BE2C (cell line): ENCODE measurements at regions not wholly inside any gene's neighbourhood (a gene's known extent, or its start where the extent isn't known, plus 50 kb on each side); places are given as distances from the start of the nearest gene placed in this dataset.

Experiments
- DNase-seq: peaks from one replicate; pipeline ENCODE4 v3.0.0-alpha.2; 2020
- H3K27me3 ChIP-seq: fragments of 250-450 bp; sonication (Bioruptor Pico); 2 replicates; pipeline ENCODE4 v1.5.1; 2020; ENCODE audit warnings: mild to moderate bottlenecking
- H3K36me3 ChIP-seq: fragments of 250-450 bp; sonication (Bioruptor Pico); 2 replicates; pipeline ENCODE4 v1.5.1; 2020; ENCODE audit warnings: mild to moderate bottlenecking
- H3K4me1 ChIP-seq: fragments of 250-450 bp; sonication (Bioruptor Pico); 2 replicates; pipeline ENCODE4 v1.5.1; 2020
- H3K4me3 ChIP-seq: 2 replicates; pipeline ENCODE4 v1.5.1; 2011; ENCODE audit warnings: low read depth, low read length
- H3K9me3 ChIP-seq: fragments of 250-450 bp; sonication (Bioruptor Pico); 2 replicates; pipeline ENCODE4 v1.5.1; 2020
- CTCF ChIP-seq: IDR thresholded peaks from 2 replicates; pipeline ENCODE4 v1.5.1; 2012; ENCODE audit warnings: mild to moderate bottlenecking, low read depth, low read length

GRCh38 chr18:44041553-44041952, 639.1 kb upstream of the SETBP1 start:
- TF ChIP-seq CTCF: no peak
- no peaks in the 10 kb centered on the region for H3K36me3 ChIP-seq
- no peaks in the 10 kb centered on the region for H3K27me3 ChIP-seq
- no peak for DNase-seq
- H3K4me3 ChIP-seq: no peak overlapping the region
- H3K9me3 ChIP-seq: no peaks in the 10 kb centered on the region
- H3K4me1 ChIP-seq: no peaks in the 10 kb centered on the region

GRCh38 chr18:44041961-44042360, 638.7 kb upstream of the SETBP1 start:
- DNase-seq: no peak
- Histone ChIP-seq H3K9me3 (no peaks in the 10 kb centered on the region), H3K27me3 (no peaks in the 10 kb centered on the region), H3K4me3 (no peak overlapping the region), H3K4me1 (no peaks in the 10 kb centered on the region), H3K36me3 (no peaks in the 10 kb centered on the region)
- TF ChIP-seq CTCF: no peak

- H3K36me3 ChIP-seq: no peaks in the 10 kb centered on the region
- no peak overlapping the region for H3K4me3 ChIP-seq
- no peaks in the 10 kb centered on the region for H3K27me3 ChIP-seq
- no peak for TF ChIP-seq CTCF
- no peak for DNase-seq
- H3K9me3 ChIP-seq: no peaks in the 10 kb centered on the region
- H3K4me1 ChIP-seq: no peaks in the 10 kb centered on the region
These were observed 634.2 kb upstream of the SETBP1 start for GRCh38 chr18:44046376-44046975.

- Histone ChIP-seq H3K27me3 (no peaks in the 10 kb centered on the region), H3K4me3 (no peak overlapping the region), H3K9me3 (no peaks in the 10 kb centered on the region), H3K36me3 (no peaks in the 10 kb centered on the region), H3K4me1 (no peaks in the 10 kb centered on the region)
- DNase-seq: no peak
- no peak for TF ChIP-seq CTCF
These were observed 633.1 kb upstream of the SETBP1 start for GRCh38 chr18:44047585-44047984.

GRCh38 chr18:44048435-44048834, 632.3 kb upstream of the SETBP1 start:
- no peak overlapping the region for H3K4me3 ChIP-seq
- H3K27me3 ChIP-seq: no peaks in the 10 kb centered on the region
- no peak for DNase-seq
- H3K4me1 ChIP-seq: no peaks in the 10 kb centered on the region
- no peaks in the 10 kb centered on the region for H3K36me3 ChIP-seq
- H3K9me3 ChIP-seq: no peaks in the 10 kb centered on the region
- no peak for TF ChIP-seq CTCF

- Histone ChIP-seq H3K4me1 (no peaks in the 10 kb centered on the region), H3K27me3 (no peaks in the 10 kb centered on the region), H3K9me3 (no peaks in the 10 kb centered on the region), H3K36me3 (no peaks in the 10 kb centered on the region), H3K4me3 (no peak overlapping the region)
- DNase-seq: no peak
- no peak for TF ChIP-seq CTCF
These were observed 631.8 kb upstream of the SETBP1 start for GRCh38 chr18:44048846-44049245.
